A549 (cell line): ENCODE measurements at regions not wholly inside any gene's neighbourhood (a gene's known extent, or its start where the extent isn't known, plus 50 kb on each side); places are given as distances from the start of the nearest gene placed in this dataset.

Experiments used
- ATAC-seq, 2 experiments: fragments of 200-7000 bp in 1 of 2; fragments of >200 bp in 1 of 2; cut with Nextera tagmentation in 1 of 2; cut with Tn5 transposase in 1 of 2; 3 replicates each; pipeline versions ENCODE4 v1.8.0 to v1.9.1; 2018 to 2020; ENCODE audit warnings: mild to moderate bottlenecking in 1 of 2, moderate library complexity in 1 of 2
- CTCF ChIA-PET: fragments of 300-600 bp; sonication (Branson Sonifier 250); formaldehyde crosslinking; extraction: SDS; loops from one replicate; lab custom pipeline; 2021; ENCODE audit warnings: antibody characterized with exemption, inconsistent platforms; lab: Yijun Ruan, JAX
- POLR2A ChIA-PET: fragments of 350-600 bp; formaldehyde crosslinking; extraction: SDS; loops from one replicate; lab custom pipeline; 2021; ENCODE audit warnings: antibody characterized with exemption, inconsistent platforms; lab: Yijun Ruan, JAX
- DNase-seq, 2 experiments: peaks; one replicate each; pipeline versions ENCODE4 v3.0.0 to v3.0.0-alpha.2; 2011 to 2016; ENCODE audit warnings: low read depth in 1 of 2, low spot score in 1 of 2
- FAIRE-seq: peaks from 2 replicates; lab custom pipeline; 2011; peaks lifted over from hg19 to GRCh38; lab: Jason Lieb, UNC
- H3K27ac ChIP-seq, 2 experiments: fragments of >200 bp; sonication (Bioruptor Twin); formaldehyde crosslinking; 3 replicates each; pipeline ENCODE4 v1.5.1; 2016 to 2017
- H3K4me1 ChIP-seq: fragments of >200 bp; sonication (Bioruptor Twin); formaldehyde crosslinking; 3 replicates; pipeline ENCODE4 v1.6.1; 2016
- H3K4me2 ChIP-seq: fragments of >200 bp; sonication (Bioruptor Twin); formaldehyde crosslinking; 3 replicates; pipeline ENCODE4 v1.6.1; 2016
- H3K4me3 ChIP-seq: fragments of >200 bp; sonication (Bioruptor Twin); formaldehyde crosslinking; 3 replicates; pipeline ENCODE4 v1.5.1; 2016
- H3K9me3 ChIP-seq: fragments of >200 bp; sonication (Bioruptor Twin); formaldehyde crosslinking; 3 replicates; pipeline ENCODE4 v1.6.1; 2016
- BHLHE40 ChIP-seq: IDR thresholded peaks from 2 replicates; pipeline ENCODE4 v1.6.1; 2012; ENCODE audit warnings: low read depth, low read length, inconsistent platforms
- CBX8 ChIP-seq: fragments of 200-600 bp; sonication (generic); IDR thresholded peaks from 2 replicates; pipeline ENCODE4 v1.6.1; 2016
- CEBPB ChIP-seq, 2 experiments: fragments of >200 bp in 1 of 2; sonication (Bioruptor Twin) in 1 of 2; formaldehyde crosslinking in 1 of 2; IDR thresholded peaks; 2 replicates each; pipeline ENCODE4 v1.6.1; 2012 to 2016
- CHD2 ChIP-seq: fragments of 150-350 bp; IDR thresholded peaks from 2 replicates; pipeline ENCODE4 v1.6.1; 2014; ENCODE audit warnings: low read length; ENCODE audit not compliant: partially characterized antibody
- EHMT2 ChIP-seq: fragments of 200-600 bp; sonication (generic); IDR thresholded peaks from 2 replicates; pipeline ENCODE4 v1.6.1; 2016; ENCODE audit warnings: antibody characterized with exemption, low read depth, mild to moderate bottlenecking, moderate library complexity
- ESRRA ChIP-seq: fragments of 150-350 bp; IDR thresholded peaks from 2 replicates; pipeline ENCODE4 v1.6.1; 2014; ENCODE audit warnings: mild to moderate bottlenecking, low read length, borderline replicate concordance
- GATA3 ChIP-seq: IDR thresholded peaks from 2 replicates; pipeline ENCODE4 v1.6.1; 2012; ENCODE audit warnings: borderline replicate concordance
- HES2 ChIP-seq: fragments of >200 bp; sonication (Bioruptor Twin); formaldehyde crosslinking; IDR thresholded peaks from 2 replicates; pipeline ENCODE4 v1.6.1; 2016
- HMGXB4 ChIP-seq: fragments of 250-450 bp; sonication (Bioruptor Pico); IDR thresholded peaks from 2 replicates; pipeline ENCODE4 v1.5.0; 2021; ENCODE audit warnings: mild to moderate bottlenecking, moderate library complexity, borderline replicate concordance
- HOXB13 ChIP-seq: fragments of 250-450 bp; sonication (Bioruptor Pico); IDR thresholded peaks from 2 replicates; pipeline ENCODE4 v1.5.0; 2020; ENCODE audit warnings: low read depth, mild to moderate bottlenecking, moderate library complexity
- MAZ ChIP-seq: fragments of 150-350 bp; IDR thresholded peaks from 2 replicates; pipeline ENCODE4 v1.6.1; 2014; ENCODE audit warnings: antibody characterized with exemption, low read depth, low read length, borderline replicate concordance
- PBX3 ChIP-seq: IDR thresholded peaks from 2 replicates; pipeline ENCODE4 v1.6.1; 2012
- PHF8 ChIP-seq: fragments of 200-600 bp; sonication (generic); IDR thresholded peaks from 2 replicates; pipeline ENCODE4 v1.6.1; 2016; ENCODE audit warnings: low read depth, mild to moderate bottlenecking, antibody characterized with exemption, moderate library complexity, borderline replicate concordance
- POLR2A ChIP-seq: IDR thresholded peaks from 2 replicates; pipeline ENCODE4 v1.6.1; 2012; ENCODE audit warnings: mild to moderate bottlenecking, low read length
- RCOR1 ChIP-seq: fragments of 150-350 bp; IDR thresholded peaks from 2 replicates; pipeline ENCODE4 v1.6.1; 2014; ENCODE audit warnings: antibody characterized with exemption, low read length, low read depth
- RNF2 ChIP-seq: fragments of 200-600 bp; sonication (generic); IDR thresholded peaks from 2 replicates; pipeline ENCODE4 v1.6.1; 2016; ENCODE audit warnings: low read depth, mild to moderate bottlenecking, antibody characterized with exemption, moderate library complexity, borderline replicate concordance
- SREBF2 ChIP-seq: fragments of 450-650 bp; IDR thresholded peaks from 2 replicates; pipeline ENCODE4 v1.6.1; 2014; ENCODE audit warnings: mild to moderate bottlenecking, moderate library complexity
- TFCP2L1 ChIP-seq: fragments of 250-450 bp; sonication (Bioruptor Pico); IDR thresholded peaks from 2 replicates; pipeline ENCODE4 v1.5.0; 2021; ENCODE audit warnings: mild to moderate bottlenecking
- TP53 ChIP-seq: fragments of 250-450 bp; sonication (Bioruptor Pico); IDR thresholded peaks from 2 replicates; pipeline ENCODE4 v1.5.0; 2021; ENCODE audit warnings: mild to moderate bottlenecking, moderate library complexity
- USF2 ChIP-seq: fragments of 450-650 bp; IDR thresholded peaks from 2 replicates; pipeline ENCODE4 v1.6.1; 2014; ENCODE audit warnings: antibody characterized with exemption
- ZC3H11A ChIP-seq: fragments of 450-650 bp; IDR thresholded peaks from 2 replicates; pipeline ENCODE4 v1.6.1; 2014; ENCODE audit warnings: antibody characterized with exemption, mild to moderate bottlenecking
- ZFP36 ChIP-seq: fragments of 450-650 bp; IDR thresholded peaks from 2 replicates; pipeline ENCODE4 v1.6.1; 2014; ENCODE audit warnings: borderline replicate concordance; ENCODE audit not compliant: partially characterized antibody
- ZNF302 ChIP-seq: fragments of 250-450 bp; sonication (Bioruptor Pico); IDR thresholded peaks from 2 replicates; pipeline ENCODE4 v1.9.0; 2021; ENCODE audit warnings: inconsistent platforms, mild to moderate bottlenecking, moderate library complexity
- WGBS: methylation state at CpG from one replicate; pipeline ENCODE4 v1.1.6; 2017; ENCODE audit errors: missing lambda C conversion rate; 5-methylcytosine and 5-hydroxymethylcytosine counted together

GRCh38 chr12:91628656-91629055 is 446.0 kb upstream of the DCN start:
- Histone ChIP-seq H3K4me2 (no peak overlapping the region), H3K27ac (no peak overlapping the region), H3K9me3 (no peaks in the 10 kb centered on the region; the same call in 2 of the 3 replicates), H3K4me1 (no peaks in the 10 kb centered on the region), H3K4me3 (no peak overlapping the region)
- DNase-seq (no peak), ATAC-seq (no peak), FAIRE-seq (no peak)
- ChIA-PET POLR2A (no interaction called here), CTCF (no interaction called here)
- no peak for TF ChIP-seq RCOR1
- 14% methylated on average over 2 of the region's 2 CpGs for WGBS

GRCh38 chr12:91627225-91627624 is 444.6 kb upstream of the DCN start:
- POLR2A ChIA-PET, result no interaction called here
- WGBS, result 14% methylated on average over 2 of the region's 2 CpGs
- H3K4me1 ChIP-seq, result no peaks in the 10 kb centered on the region
- no peaks in the 10 kb centered on the region; the same call in 2 of the 3 replicates for H3K9me3 ChIP-seq
- no peak overlapping the region for H3K27ac ChIP-seq
- H3K4me2 ChIP-seq, result no peak overlapping the region
- no peak for FAIRE-seq
- TF ChIP-seq ZC3H11A, result no peak
- TF ChIP-seq CHD2, result no peak
- TF ChIP-seq EHMT2, result no peak
- no peak for TF ChIP-seq MAZ
- TF ChIP-seq CEBPB (IDR thresholded peaks at IDR 0.05), result no peak
- no peak for TF ChIP-seq ZFP36
- no peak for TF ChIP-seq GATA3
- no peak for TF ChIP-seq PHF8
- TF ChIP-seq ZNF302 (CRISPR knock-in tag), result no peak
- TF ChIP-seq TP53 (CRISPR knock-in tag), result no peak
- no peak for TF ChIP-seq POLR2A
- no peak for TF ChIP-seq SREBF2
- TF ChIP-seq HMGXB4 (CRISPR knock-in tag), result no peak
- TF ChIP-seq HOXB13, result no peak
- TF ChIP-seq TFCP2L1 (CRISPR knock-in tag), result no peak
- TF ChIP-seq, all 56 proteins: peak for 0
- H3K4me3 ChIP-seq, result no peak overlapping the region
- no peak for DNase-seq
- CTCF ChIA-PET, result interaction anchor here (0.5 kb wide), 1 partner anchor 1912 kb away, joined by 3 read pairs; no protein-coding TSS in a partner anchor
- no peak for ATAC-seq

GRCh38 chr12:91622981-91623380 is 440.4 kb upstream of the DCN start:
- Histone ChIP-seq H3K4me2 (no peak overlapping the region), H3K9me3 (no peaks in the 10 kb centered on the region; the same call in 2 of the 3 replicates), H3K27ac (no peak overlapping the region), H3K4me1 (peaks cover 7% of the 10 kb centered on the region; the same call in 2 of the 3 replicates), H3K4me3 (no peak overlapping the region)
- no peak for FAIRE-seq
- CTCF ChIA-PET, result interaction anchor here (1.0 kb wide), 1 partner anchor 45 kb away, joined by 4 read pairs; no protein-coding TSS in a partner anchor
- ATAC-seq, result no peak
- WGBS, result 44% methylated on average over 2 of the region's 2 CpGs
- POLR2A ChIA-PET, result no interaction called here
- DNase-seq, result no peak
- TF ChIP-seq PBX3 (no peak), TP53 (CRISPR knock-in tag) (no peak), BHLHE40 (no peak), HOXB13 (no peak), CBX8 (no peak), RNF2 (no peak), HES2 (no peak), ESRRA (no peak), SREBF2 (no peak), USF2 (no peak), RCOR1 (no peak), MAZ (no peak)
